HCT116 (cell line): ENCODE measurements at regions not wholly inside any gene's neighbourhood (a gene's known extent, or its start where the extent isn't known, plus 50 kb on each side); places are given as distances from the start of the nearest gene placed in this dataset.

Experiments
- ATAC-seq: fragments of 200-7000 bp; cut with Tn5 transposase; 2 replicates; pipeline ENCODE4 v1.9.1; 2020; ENCODE audit warnings: mild to moderate bottlenecking, moderate library complexity
- BruUV-seq: library from RNA; stranded (reverse); fragments of 400-500 nt; replicated peaks from 2 replicates; lab custom pipeline; 2021; lab: Mats Ljungman, UMichigan
- CTCF ChIA-PET: fragments of 300-600 bp; sonication (Branson Sonifier 250); formaldehyde crosslinking; loops from one replicate; lab custom pipeline; 2021; ENCODE audit warnings: antibody characterized with exemption; lab: Charles Lee
- POLR2A ChIA-PET: fragments of 300-600, 350-600 bp; sonication (Branson Sonifier 250); formaldehyde crosslinking; loops from one replicate; lab custom pipeline; 2021; ENCODE audit warnings: antibody characterized with exemption; lab: Charles Lee
- RAD21 ChIA-PET, 2 experiments: fragments of 300-600 bp; sonication (Branson Sonifier 250); formaldehyde crosslinking; loops; one replicate each; lab custom pipeline; 2023; ENCODE audit warnings: low total read pairs in 2 of 2; ENCODE audit not compliant: uncharacterized antibody in 2 of 2, unreplicated experiment in 2 of 2, low non-redundant PET in 1 of 2; lab: Charles Lee
- DNase-seq: peaks from one replicate; pipeline ENCODE4 v3.0.0-alpha.2; 2010; ENCODE audit warnings: low read depth, low spot score
- H2AFZ ChIP-seq: fragments of 200-600 bp; shearing (Covaris generic), sonication (generic); 2 replicates; pipeline ENCODE4 v1.6.1; 2017; ENCODE audit warnings: low read depth, mixed run types, mixed read lengths, antibody characterized with exemption, low read length; ENCODE audit not compliant: poor library complexity, severe bottlenecking
- H3K27ac ChIP-seq: 2 replicates; pipeline ENCODE4 v1.5.1; 2012; ENCODE audit warnings: low read depth, low read length
- H3K27me3 ChIP-seq: fragments of 200-600 bp; sonication (generic); 2 replicates; pipeline ENCODE4 v1.6.1; 2016; ENCODE audit warnings: mixed run types, low read length, mixed read lengths; ENCODE audit not compliant: insufficient read depth
- H3K36me3 ChIP-seq, 2 experiments: fragments of 200-500 bp in 1 of 2; fragments of 200-600 bp in 1 of 2; sonication (Bioruptor generic) in 1 of 2; sonication (generic) in 1 of 2; 2 replicates each; pipeline versions ENCODE4 v1.5.1 to v1.6.1; 2014 to 2016; ENCODE audit warnings: low read length in 2 of 2, inconsistent platforms in 1 of 2, mixed read lengths in 1 of 2, mixed run types in 1 of 2; ENCODE audit not compliant: insufficient read depth in 2 of 2, control insufficient read depth in 1 of 2
- H3K4me1 ChIP-seq, 2 experiments: fragments of 200-600 bp in 1 of 2; sonication (generic) in 1 of 2; 2 replicates each; pipeline versions ENCODE4 v1.5.1 to v1.6.1; 2012 to 2017; ENCODE audit warnings: low read length in 2 of 2, inconsistent platforms in 1 of 2, mild to moderate bottlenecking in 1 of 2, mixed read lengths in 1 of 2, mixed run types in 1 of 2, moderate library complexity in 1 of 2; ENCODE audit not compliant: insufficient read depth in 2 of 2, control insufficient read depth in 1 of 2
- H3K4me2 ChIP-seq: fragments of 200-600 bp; sonication (generic); 2 replicates; pipeline ENCODE4 v1.6.1; 2017; ENCODE audit warnings: mixed run types, low read length, mixed read lengths
- H3K4me3 ChIP-seq, 2 experiments: fragments of 200-600 bp in 1 of 2; sonication (generic) in 1 of 2; replicated peaks in 1 of 2; 2 replicates each; pipeline ENCODE4 v1.5.1; 2011 to 2016; ENCODE audit warnings: low read length in 2 of 2, control low read depth in 1 of 2, low read depth in 1 of 2, mild to moderate bottlenecking in 1 of 2, mixed read lengths in 1 of 2, mixed run types in 1 of 2
- H3K79me2 ChIP-seq: fragments of 200-600 bp; sonication (generic); 2 replicates; pipeline ENCODE4 v1.6.1; 2017; ENCODE audit warnings: mild to moderate bottlenecking, mixed run types, low read length, moderate library complexity, mixed read lengths; ENCODE audit not compliant: insufficient read depth
- H3K9ac ChIP-seq: fragments of 200-600 bp; sonication (generic); 2 replicates; pipeline ENCODE4 v1.6.1; 2016; ENCODE audit warnings: low read length, mixed read lengths
- H3K9me2 ChIP-seq: fragments of 200-600 bp; sonication (generic), shearing (Covaris generic); 2 replicates; pipeline ENCODE4 v1.6.1; 2017; ENCODE audit warnings: mixed run types, mild to moderate bottlenecking, moderate library complexity; ENCODE audit not compliant: insufficient read depth
- H3K9me3 ChIP-seq, 2 experiments: fragments of 200-500 bp in 1 of 2; fragments of 200-600 bp in 1 of 2; sonication (Bioruptor generic) in 1 of 2; sonication (generic) in 1 of 2; 2 replicates each; pipeline ENCODE4 v1.6.1; 2014 to 2017; ENCODE audit warnings: low read length in 2 of 2, mixed read lengths in 2 of 2, inconsistent platforms in 1 of 2, low read depth in 1 of 2, mild to moderate bottlenecking in 1 of 2, mixed run types in 1 of 2, moderate library complexity in 1 of 2; ENCODE audit not compliant: control insufficient read depth in 1 of 2, insufficient read depth in 1 of 2
- H4K20me1 ChIP-seq: fragments of 200-600 bp; sonication (generic), shearing (Covaris generic); 2 replicates; pipeline ENCODE4 v1.6.1; 2017; ENCODE audit warnings: mixed run types, mild to moderate bottlenecking, moderate library complexity; ENCODE audit not compliant: insufficient read depth
- POLR2A ChIP-seq: IDR thresholded peaks from 2 replicates; pipeline ENCODE4 v1.7.0; 2011; ENCODE audit warnings: borderline replicate concordance; ENCODE audit not compliant: insufficient read depth, insufficient read length; ENCODE audit errors: extremely low read depth
- intact Hi-C: fragments of 100-400 bp; cut with micrococcal nuclease; formaldehyde crosslinking; loops from 2 replicates; pipeline ENCODE4 v1.10.0; 2022
- TF ChIP-seq, protein P1 (sequence below), 3 experiments: fragments of 200-600 bp in 1 of 3; sonication (generic) in 1 of 3; IDR thresholded peaks in 2 of 3; conservative IDR thresholded peaks in 1 of 3; 2 replicates each; pipeline ENCODE4 v1.5.1; 2012 to 2017; ENCODE audit warnings: low read depth in 2 of 3, low read length in 2 of 3, antibody characterized with exemption in 1 of 3, borderline replicate concordance in 1 of 3, control low read depth in 1 of 3, mild to moderate bottlenecking in 1 of 3, mixed read lengths in 1 of 3, mixed run types in 1 of 3, moderate library complexity in 1 of 3; ENCODE audit not compliant: insufficient read depth in 1 of 3
- TF ChIP-seq, protein P2 (sequence below): IDR thresholded peaks from 2 replicates; pipeline ENCODE4 v1.6.1; 2011; ENCODE audit warnings: mild to moderate bottlenecking, low read length, moderate library complexity; ENCODE audit not compliant: insufficient replicate concordance; ENCODE audit errors: extremely low read depth

DNA sequence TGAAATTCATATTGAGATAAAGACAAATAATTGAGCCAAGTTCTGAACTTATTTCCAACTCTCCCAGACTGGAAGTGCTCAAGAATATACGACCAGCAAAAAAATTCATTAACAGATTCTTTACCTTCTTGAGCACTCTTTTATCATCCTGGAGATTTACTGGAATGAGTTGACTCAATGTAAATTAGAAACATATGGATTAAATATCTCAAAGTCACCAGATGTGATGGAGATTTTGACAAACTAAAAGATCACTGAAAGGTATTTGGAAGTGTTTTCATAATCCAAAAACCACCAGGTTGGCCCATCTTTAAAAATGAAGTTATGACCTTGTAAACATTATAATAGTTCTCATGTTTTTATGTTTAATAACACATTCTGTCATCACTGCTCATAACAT lies 433.2 kb upstream of the RASGRP1 start (continued):
- TF ChIP-seq, protein P1, sequence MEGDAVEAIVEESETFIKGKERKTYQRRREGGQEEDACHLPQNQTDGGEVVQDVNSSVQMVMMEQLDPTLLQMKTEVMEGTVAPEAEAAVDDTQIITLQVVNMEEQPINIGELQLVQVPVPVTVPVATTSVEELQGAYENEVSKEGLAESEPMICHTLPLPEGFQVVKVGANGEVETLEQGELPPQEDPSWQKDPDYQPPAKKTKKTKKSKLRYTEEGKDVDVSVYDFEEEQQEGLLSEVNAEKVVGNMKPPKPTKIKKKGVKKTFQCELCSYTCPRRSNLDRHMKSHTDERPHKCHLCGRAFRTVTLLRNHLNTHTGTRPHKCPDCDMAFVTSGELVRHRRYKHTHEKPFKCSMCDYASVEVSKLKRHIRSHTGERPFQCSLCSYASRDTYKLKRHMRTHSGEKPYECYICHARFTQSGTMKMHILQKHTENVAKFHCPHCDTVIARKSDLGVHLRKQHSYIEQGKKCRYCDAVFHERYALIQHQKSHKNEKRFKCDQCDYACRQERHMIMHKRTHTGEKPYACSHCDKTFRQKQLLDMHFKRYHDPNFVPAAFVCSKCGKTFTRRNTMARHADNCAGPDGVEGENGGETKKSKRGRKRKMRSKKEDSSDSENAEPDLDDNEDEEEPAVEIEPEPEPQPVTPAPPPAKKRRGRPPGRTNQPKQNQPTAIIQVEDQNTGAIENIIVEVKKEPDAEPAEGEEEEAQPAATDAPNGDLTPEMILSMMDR (IDR thresholded peaks at IDR 0.05 in 2 of 3, conservative IDR thresholded peaks at IDR 0.05 in 1 of 3; ENCODE audit: borderline replicate concordance in 1 of 3, insufficient read depth in 1 of 3, low read depth in 2 of 3, low read length in 2 of 3) = no peak
- TF ChIP-seq POLR2A = no peak
- TF ChIP-seq, protein P2, sequence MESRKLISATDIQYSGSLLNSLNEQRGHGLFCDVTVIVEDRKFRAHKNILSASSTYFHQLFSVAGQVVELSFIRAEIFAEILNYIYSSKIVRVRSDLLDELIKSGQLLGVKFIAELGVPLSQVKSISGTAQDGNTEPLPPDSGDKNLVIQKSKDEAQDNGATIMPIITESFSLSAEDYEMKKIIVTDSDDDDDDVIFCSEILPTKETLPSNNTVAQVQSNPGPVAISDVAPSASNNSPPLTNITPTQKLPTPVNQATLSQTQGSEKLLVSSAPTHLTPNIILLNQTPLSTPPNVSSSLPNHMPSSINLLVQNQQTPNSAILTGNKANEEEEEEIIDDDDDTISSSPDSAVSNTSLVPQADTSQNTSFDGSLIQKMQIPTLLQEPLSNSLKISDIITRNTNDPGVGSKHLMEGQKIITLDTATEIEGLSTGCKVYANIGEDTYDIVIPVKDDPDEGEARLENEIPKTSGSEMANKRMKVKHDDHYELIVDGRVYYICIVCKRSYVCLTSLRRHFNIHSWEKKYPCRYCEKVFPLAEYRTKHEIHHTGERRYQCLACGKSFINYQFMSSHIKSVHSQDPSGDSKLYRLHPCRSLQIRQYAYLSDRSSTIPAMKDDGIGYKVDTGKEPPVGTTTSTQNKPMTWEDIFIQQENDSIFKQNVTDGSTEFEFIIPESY = no peak

DNA sequence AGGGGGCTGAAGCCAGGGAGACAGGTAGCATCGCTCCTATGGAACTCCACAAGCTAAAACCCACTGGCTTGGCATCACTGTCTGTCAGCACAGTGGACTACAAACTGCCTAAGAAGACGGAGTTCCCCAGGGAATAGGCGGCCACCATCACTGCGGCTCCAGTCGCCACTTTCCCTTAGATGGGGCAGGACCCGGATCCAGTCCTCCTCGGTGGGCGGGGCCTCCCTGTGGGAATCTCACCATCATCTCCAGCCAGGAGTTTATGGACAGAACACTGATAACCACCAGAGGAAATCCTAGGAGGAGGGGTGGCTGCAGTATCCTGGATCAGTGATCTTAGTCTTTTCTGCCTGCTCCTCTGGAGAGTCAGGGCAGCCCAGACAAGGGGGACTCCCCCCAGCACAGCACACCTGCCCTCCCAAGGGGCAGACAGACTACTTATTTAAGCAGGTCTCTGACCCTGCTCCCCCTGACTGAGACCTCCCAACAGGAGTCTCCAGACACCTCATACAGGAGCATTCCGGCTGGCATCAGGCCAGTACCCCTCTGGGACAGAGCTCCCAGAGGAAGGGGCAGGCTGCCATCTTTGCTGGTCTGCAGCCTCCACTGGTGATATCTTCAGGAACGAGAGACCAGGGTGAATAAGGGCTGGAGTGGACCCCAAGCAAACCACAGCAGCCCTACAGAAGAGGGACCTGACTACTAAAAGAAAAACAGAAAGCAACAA lies 435.6 kb upstream of the RASGRP1 start:
- DNase-seq (no peak), ATAC-seq (no peak)
- H3K36me3 ChIP-seq = no peaks in the 10 kb centered on the region
- POLR2A ChIA-PET = no interaction called here
- TF ChIP-seq, protein P2 = no peak
- no peaks in the 10 kb centered on the region for H3K79me2 ChIP-seq
- no peak overlapping the region for H2AFZ ChIP-seq
- no peak overlapping the region for H3K27ac ChIP-seq
- H3K27me3 ChIP-seq = no peaks in the 10 kb centered on the region
- CTCF ChIA-PET = no interaction called here
- no peaks in the 10 kb centered on the region for H3K4me1 ChIP-seq
- RAD21 ChIA-PET = no interaction called here
- H3K9me3 ChIP-seq = no peaks in the 10 kb centered on the region
- BruUV-seq = no TSS peak
- intact Hi-C loops = no loop called here
- H3K4me3 ChIP-seq = no peak overlapping the region
- H4K20me1 ChIP-seq = no peaks in the 10 kb centered on the region
- no peak overlapping the region for H3K4me2 ChIP-seq
- H3K9me2 ChIP-seq = no peaks in the 10 kb centered on the region
- H3K9ac ChIP-seq = no peak overlapping the region
